ENCODE measurements at regions not wholly inside any gene's neighbourhood (a gene's known extent, or its start where the extent isn't known, plus 50 kb on each side); places are given as distances from the start of the nearest gene placed in this dataset.

DNA sequence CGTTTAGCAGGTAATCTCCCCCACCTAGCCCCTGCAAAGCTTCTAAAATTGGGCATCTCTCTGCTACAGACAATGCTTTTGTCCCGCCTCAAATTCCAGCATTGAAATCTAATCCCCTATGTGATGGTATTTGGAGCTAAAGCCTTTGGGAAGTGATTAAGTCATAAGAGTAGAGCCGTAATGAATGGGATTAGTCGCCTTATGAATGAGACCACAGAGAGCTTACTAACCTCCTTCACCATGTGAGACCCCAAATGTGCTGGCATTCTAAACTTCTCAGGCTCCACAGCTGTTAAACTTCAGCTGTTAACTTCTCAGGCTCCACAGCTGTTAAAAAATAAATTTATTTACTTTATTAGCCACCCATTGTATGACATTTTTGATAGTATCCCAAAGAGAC lies 374.2 kb upstream of the BCHE start:
- no peak for DNase-seq (ENCODE audit: low read depth, low spot score)

DNA sequence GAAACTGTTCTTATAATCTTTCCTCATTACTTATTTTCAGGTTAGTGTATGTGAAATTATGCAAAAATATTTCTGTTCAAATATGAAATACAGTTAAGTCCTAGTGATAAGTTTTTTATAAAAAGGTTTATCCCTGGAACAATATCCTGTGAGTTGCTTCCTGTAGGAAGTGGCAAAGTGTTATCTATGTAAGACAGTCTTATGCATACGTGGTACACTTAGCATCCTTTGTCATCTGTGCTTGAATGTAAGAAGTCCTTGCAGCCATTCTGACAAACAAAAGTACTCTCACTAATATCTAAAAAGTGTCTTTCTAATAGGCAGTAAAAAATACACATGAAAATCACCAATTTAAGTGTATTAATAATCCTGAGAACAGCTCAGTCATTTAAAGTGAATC lies 372.5 kb upstream of the BCHE start:
- no peak for DNase-seq (ENCODE audit: low read depth, low spot score)

DNA sequence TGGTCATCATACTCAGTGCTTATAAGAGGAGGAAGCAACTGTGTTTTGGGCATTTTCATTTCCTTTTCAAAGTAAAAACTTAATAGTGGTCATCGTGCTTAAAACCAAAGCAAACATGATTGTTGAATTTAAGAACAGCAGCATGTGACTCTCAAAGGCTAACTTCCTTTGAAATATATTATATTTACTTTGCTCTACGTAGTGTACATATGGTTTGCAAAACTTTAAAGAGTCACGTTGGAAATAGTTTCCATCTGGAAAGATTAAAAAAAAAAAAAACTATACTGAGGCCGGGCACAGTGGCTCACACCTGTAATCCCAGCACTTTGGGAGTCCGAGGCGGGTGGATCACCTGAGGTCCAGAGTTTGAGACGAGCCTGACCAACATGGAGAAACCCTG lies 367.9 kb upstream of the BCHE start:
- no peak for DNase-seq (ENCODE audit: low read depth, low spot score)

DNA sequence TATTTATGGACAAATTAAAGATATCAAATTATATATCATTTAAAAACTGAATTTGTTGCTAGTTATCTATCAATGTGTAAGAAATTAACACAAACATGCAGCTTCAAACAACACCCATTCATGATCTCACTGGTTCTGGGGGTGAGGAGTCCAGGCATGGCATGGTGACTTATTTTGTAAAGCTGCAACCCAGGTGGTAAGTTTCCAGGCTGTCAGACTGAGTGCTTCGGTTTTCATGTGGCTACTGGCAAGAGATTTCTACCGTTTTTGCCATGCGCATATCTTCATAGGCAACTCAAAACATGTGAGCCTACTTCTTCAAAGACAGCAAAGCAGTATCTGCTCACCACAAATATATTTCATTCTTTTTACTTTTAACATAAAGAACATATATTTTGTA lies 364.3 kb upstream of the BCHE start:
- DNase-seq (ENCODE audit: low read depth, low spot score): no peak

- no peak for DNase-seq (ENCODE audit: low read depth, low spot score)
These were observed 362.3 kb upstream of the BCHE start for GRCh38 chr3:166199491-166199890.

DNA sequence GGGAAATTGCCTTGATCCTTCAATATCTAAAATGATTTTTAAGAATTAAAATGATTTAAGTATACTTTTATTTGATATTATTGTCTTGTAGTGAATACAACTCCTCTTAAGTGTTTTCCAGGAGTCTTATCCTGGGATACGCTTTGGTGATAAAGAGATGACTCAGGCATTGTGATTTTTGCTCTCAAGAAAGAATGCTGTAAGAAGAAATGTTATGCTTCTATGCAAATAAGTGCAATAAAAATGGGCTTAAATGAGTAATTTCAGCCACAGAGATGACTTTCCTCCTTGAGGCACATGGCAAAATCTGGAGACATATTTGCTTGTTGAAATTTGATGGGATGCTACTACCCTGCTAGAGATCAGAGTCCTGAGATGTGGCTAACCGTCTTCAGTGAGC lies 358.6 kb upstream of the BCHE start:
- no peak for DNase-seq (ENCODE audit: low read depth, low spot score)

DNA sequence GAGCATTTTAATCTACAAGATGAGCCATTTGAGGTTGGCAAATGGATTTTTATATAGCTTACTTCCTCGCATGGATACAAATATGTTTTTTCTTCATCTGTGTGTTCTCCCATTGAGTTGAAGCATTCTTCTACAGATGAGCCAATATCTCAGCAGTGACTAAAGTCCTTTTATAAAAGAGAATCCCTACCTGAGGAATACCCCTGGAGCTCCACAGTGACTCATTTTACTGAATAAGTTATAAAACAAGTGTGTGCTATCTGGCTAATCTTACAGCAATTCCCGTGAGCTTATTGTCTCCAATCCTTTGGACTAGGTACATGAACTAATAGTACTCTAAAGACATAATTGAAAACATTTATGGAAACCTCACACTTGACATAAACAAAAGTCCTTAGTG lies 354.2 kb upstream of the BCHE start:
- DNase-seq (ENCODE audit: low read depth, low spot score): no peak

GRCh38 chr3:166190360-166190759 lies 353.1 kb upstream of the BCHE start:
- peak; percentile 32 for DNase-seq (ENCODE audit: low read depth, low spot score)

DNA sequence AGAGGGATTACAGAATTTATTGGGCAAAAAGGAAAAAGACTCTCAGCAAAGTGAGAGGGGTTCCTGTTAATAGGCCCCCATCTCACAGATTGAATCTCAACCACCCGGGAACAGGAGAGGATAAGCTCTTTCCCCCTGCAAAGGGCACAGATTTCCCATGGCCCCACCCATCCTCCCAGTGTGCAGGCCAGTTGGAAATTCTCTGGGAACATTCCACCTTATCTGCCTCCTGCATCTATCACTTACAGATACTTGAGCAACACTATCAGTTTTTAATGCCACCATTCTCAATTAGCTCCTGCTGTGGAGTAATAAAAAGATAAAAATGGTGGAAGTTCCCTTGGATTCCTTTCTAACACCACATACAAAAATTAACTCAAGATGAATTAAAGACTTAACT lies 350.0 kb upstream of the BCHE start:
- DNase-seq (ENCODE audit: low read depth, low spot score): no peak

DNA sequence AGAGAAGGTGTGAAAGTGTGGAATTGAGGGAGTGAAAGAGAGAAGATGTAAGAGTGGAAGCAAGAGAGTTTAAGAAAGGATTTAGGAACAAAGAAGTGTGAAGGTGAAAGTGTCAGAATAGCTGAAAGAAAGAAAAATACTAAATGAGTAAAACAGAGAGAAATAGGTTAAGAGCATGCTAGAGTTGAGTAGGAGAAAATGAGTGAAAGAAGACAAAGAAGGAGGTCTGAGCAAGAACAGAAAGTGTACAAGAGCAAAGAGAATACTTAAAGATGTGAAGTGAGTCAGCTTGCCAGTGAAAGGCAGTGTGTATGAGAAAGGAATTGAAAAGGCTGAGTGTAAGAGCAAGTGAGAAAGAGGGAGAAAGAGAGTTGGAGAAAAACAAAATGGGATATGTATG lies 348.8 kb upstream of the BCHE start:
- no peak for DNase-seq (ENCODE audit: low read depth, low spot score)

GRCh38 chr3:166177130-166177529 lies 339.9 kb upstream of the BCHE start:
- DNase-seq (ENCODE audit: low read depth, low spot score): no peak

DNA sequence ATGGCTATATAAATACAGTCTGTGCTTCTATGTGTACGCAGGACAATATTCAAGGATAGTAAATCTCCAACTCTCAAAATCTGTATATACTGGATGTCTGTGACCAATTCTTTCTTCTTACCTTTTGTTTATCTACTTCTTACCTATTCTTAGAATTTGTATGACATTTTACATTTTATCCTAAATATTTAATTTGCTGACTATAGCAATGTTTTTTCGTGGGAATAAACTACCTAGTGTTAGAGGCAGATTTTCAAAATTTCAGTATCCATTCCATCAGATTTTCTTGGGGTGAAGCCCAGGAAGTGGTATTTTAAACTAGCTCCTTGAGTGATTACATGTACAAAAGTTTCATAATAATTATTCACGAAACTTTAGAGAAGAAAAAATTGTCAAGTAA lies 334.5 kb upstream of the BCHE start:
- DNase-seq (ENCODE audit: low read depth, low spot score): no peak

- no peak for DNase-seq (ENCODE audit: low read depth, low spot score)
These were observed 332.5 kb upstream of the BCHE start for GRCh38 chr3:166169681-166170080.

GRCh38 chr3:166127969-166128368 lies 290.7 kb upstream of the BCHE start:
- DNase-seq (ENCODE audit: low read depth, low spot score): no peak

- no peak for DNase-seq (ENCODE audit: low read depth, low spot score)
These were observed 288.0 kb upstream of the BCHE start for GRCh38 chr3:166125179-166125578.

- peak; percentile 33 for DNase-seq (ENCODE audit: low read depth, low spot score)
These were observed 286.4 kb upstream of the BCHE start for GRCh38 chr3:166123576-166123975.

GRCh38 chr3:166123088-166123487 lies 285.9 kb upstream of the BCHE start:
- no peak for DNase-seq (ENCODE audit: low read depth, low spot score)

DNA sequence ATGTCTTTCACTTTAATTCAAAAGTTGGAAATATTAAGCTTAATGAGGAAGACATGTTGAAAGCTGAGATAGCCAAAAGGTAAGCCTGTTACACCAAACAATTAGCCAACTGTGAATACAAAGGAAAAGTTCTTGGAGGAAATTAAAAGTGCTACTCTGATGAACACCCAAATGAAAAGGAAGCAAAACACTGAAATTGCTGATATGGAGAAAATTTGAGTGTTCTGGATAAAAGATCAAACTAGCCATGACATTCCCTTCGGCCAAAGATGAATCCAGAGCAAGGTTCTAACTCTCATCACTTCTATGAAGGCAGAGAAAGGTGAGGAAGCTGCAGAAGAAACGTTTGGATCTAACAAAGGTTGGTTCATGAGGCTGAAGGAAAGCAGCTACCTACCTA lies 280.8 kb upstream of the BCHE start:
- no peak for DNase-seq (ENCODE audit: low read depth, low spot score)

- DNase-seq (ENCODE audit: low read depth, low spot score): no peak
These were observed 277.2 kb upstream of the BCHE start for GRCh38 chr3:166114448-166114847.

- no peak for DNase-seq (ENCODE audit: low read depth, low spot score)
These were observed 274.3 kb upstream of the BCHE start for GRCh38 chr3:166111562-166111961.

GRCh38 chr3:166110102-166110501 lies 272.9 kb upstream of the BCHE start:
- no peak for DNase-seq (ENCODE audit: low read depth, low spot score)

DNA sequence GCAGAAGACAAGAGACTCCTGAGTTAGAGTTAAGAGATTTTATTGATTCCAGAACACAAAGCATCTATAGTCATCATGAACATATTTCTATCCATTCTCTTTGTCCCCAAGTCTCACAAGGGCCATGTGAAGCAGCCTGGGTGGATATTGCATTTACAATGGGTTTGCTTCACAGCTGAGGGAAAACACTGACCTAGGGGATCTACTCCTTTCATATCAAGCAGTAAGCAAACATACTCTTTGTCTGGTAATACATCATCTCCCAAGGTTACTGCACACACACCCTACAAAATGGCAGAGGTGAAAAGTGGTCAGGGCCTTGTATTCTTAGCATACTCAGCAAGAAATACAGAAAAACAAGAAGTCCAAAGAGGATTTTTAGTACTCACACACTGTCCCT lies 267.7 kb upstream of the BCHE start:
- DNase-seq (ENCODE audit: low read depth, low spot score): no peak

DNA sequence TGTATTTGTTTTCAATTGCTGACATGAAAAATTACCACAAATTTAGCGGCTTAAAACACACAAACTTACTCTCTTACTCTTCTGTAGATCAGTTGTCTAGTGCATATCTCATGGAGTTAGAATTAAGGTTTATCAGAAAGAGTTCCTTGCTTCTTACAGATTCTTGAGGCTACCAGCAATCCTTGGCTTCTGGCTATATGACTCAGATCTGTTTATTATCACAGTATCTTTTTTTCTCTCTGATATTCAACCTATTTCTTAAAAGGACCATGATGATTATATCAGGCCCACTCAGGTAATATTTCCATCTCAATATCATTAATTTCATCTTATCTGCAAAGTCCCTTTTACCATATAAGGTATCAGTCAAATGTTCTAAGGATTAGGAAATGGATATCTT lies 263.5 kb upstream of the BCHE start:
- no peak for DNase-seq (ENCODE audit: low read depth, low spot score)

- no peak for DNase-seq (ENCODE audit: low read depth, low spot score)
These were observed 252.4 kb upstream of the BCHE start for GRCh38 chr3:166089575-166089974.
